ENCODE measurements at regions not wholly inside any gene's neighbourhood (a gene's known extent, or its start where the extent isn't known, plus 50 kb on each side); places are given as distances from the start of the nearest gene placed in this dataset.
"Not testable (repeated sequence)": the region's sequence is repeated elsewhere in the genome, so short reads cannot be mapped to it uniquely, and the experiment has no call there.

DNA sequence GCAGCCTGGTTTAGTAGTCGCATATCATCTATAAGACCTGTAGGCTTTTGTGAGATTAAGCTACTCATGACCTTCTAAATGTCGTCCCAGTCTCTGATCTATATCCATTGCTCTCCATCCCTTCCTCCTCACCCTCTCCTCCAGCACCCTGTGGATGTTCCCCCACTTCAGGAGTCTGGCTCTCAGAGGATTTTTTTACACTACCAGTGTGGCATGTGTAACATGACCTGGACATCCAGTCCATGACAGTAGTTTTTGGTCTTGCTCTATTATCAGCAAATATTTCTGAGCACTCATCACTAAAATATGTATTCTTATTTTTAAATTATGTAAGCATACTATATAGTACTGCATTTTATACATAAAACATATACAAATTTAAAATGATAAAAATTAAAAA lies 142.1 kb downstream of the DYRK2 start:
- H3K9ac ChIP-seq (ENCODE audit: insufficient read depth in 1 of 2, low read length in 2 of 2): no peak overlapping the region
- WGBS, 2 donors: 87 to 94% methylated on average over 2 of the region's 2 CpGs
- H3K27me3 ChIP-seq (ENCODE audit: control insufficient read depth in 3 of 3, insufficient read depth in 3 of 3, low read length in 2 of 3): no peaks in the 10 kb centered on the region
- DNase-seq: no peak
- peaks cover 0 to 4% (median 0%) of the 10 kb centered on the region in 4 donors for H3K9me3 ChIP-seq (ENCODE audit: control insufficient read depth in 4 of 4, insufficient read depth in 3 of 4, low read length in 3 of 4)
- no peak overlapping the region for H3K27ac ChIP-seq (ENCODE audit: low read depth in 1 of 2, low read length in 1 of 2)
- H3K4me3 ChIP-seq: no peak overlapping the region
- peaks cover 0 to 10% (median 2%) of the 10 kb centered on the region in 5 donors for H3K4me1 ChIP-seq (ENCODE audit: control insufficient read depth in 5 of 5, insufficient read depth in 5 of 5, low read length in 5 of 5)
- no peak for TF ChIP-seq CTCF (IDR thresholded peaks at IDR 0.05; ENCODE audit: control extremely low read depth, extremely low read depth)
- H3K36me3 ChIP-seq (ENCODE audit: control insufficient read depth in 4 of 4, insufficient read depth in 4 of 4, low read length in 4 of 4): no peaks in the 10 kb centered on the region
- no peak for ATAC-seq (ENCODE audit: insufficient read depth, low FRiP score)

DNA sequence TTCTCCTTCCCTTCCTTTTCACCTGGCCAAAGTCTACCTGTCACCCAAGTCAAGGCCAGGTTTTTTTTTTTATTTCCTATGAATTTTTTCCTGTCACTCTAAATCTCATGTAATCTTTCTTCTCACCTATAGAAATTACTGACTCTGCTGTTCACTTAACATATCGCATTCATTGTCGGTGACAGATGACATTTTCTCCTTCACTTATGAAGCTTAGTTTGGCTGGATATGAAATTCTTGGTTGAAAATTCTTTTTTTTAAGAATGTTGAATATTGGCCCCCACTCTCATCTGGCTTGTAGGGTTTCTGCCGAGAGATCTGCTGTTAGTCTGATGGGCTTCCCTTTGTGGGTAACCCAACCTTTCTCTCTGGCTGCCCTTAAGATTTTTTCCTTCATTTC lies 142.8 kb downstream of the DYRK2 start:
- H3K4me3 ChIP-seq; H3K4me1 ChIP-seq (ENCODE audit: control insufficient read depth in 5 of 5, insufficient read depth in 5 of 5, low read length in 5 of 5); H3K36me3 ChIP-seq (ENCODE audit: control insufficient read depth in 4 of 4, insufficient read depth in 4 of 4, low read length in 4 of 4); H3K27me3 ChIP-seq (ENCODE audit: control insufficient read depth in 3 of 3, insufficient read depth in 3 of 3, low read length in 2 of 3); ATAC-seq (ENCODE audit: insufficient read depth, low FRiP score); H3K9ac ChIP-seq (ENCODE audit: insufficient read depth in 1 of 2, low read length in 2 of 2); DNase-seq; H3K9me3 ChIP-seq (ENCODE audit: control insufficient read depth in 4 of 4, insufficient read depth in 3 of 4, low read length in 3 of 4); H3K27ac ChIP-seq (ENCODE audit: low read depth in 1 of 2, low read length in 1 of 2): not testable (repeated sequence)
- 98 to 99% methylated on average over 3 of the region's 3 CpGs for WGBS, 2 donors

- ATAC-seq (ENCODE audit: insufficient read depth, low FRiP score): no peak
- Histone ChIP-seq H3K9me3 (ENCODE audit: control insufficient read depth in 4 of 4, insufficient read depth in 3 of 4, low read length in 3 of 4) (peaks cover 0 to 4% (median 0%) of the 10 kb centered on the region in 4 donors), H3K4me1 (ENCODE audit: control insufficient read depth in 5 of 5, insufficient read depth in 5 of 5, low read length in 5 of 5) (peaks cover 0 to 16% (median 2%) of the 10 kb centered on the region in 5 donors), H3K4me3 (no peak overlapping the region), H3K36me3 (ENCODE audit: control insufficient read depth in 4 of 4, insufficient read depth in 4 of 4, low read length in 4 of 4) (no peaks in the 10 kb centered on the region), H3K9ac (ENCODE audit: insufficient read depth in 1 of 2, low read length in 2 of 2) (no peak overlapping the region), H3K27ac (ENCODE audit: low read depth in 1 of 2, low read length in 1 of 2) (no peak overlapping the region), H3K27me3 (ENCODE audit: control insufficient read depth in 3 of 3, insufficient read depth in 3 of 3, low read length in 2 of 3) (no peaks in the 10 kb centered on the region)
- no peak for TF ChIP-seq CTCF (IDR thresholded peaks at IDR 0.05; ENCODE audit: control extremely low read depth, extremely low read depth)
- 86 to 92% methylated on average over 12 of the region's 12 CpGs for WGBS, 2 donors
- DNase-seq: no peak
Observed at GRCh38 chr12:67792185-67792584, 143.6 kb downstream of the DYRK2 start.

DNA sequence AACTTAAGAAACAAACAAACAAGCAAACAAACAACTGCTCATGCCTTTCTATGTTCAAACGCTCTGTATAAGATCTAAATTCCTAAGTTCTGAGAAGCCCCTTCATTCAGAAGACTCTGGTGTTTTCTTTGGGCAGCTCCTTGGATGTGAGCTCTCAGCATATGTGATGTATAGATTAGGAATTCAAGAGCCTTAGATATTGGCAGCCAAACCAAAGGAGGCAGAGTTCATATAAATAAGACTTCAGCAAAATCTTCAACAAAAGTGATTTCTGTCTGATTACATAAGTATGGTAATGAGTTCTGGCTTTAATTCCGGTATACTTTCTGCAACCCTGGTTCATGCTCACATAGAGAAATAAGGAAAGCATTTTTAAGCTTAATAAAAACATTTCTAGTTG lies 145.6 kb downstream of the DYRK2 start:
- Histone ChIP-seq H3K4me1 (ENCODE audit: control insufficient read depth in 5 of 5, insufficient read depth in 5 of 5, low read length in 5 of 5) (peaks cover 2 to 23% (median 6%) of the 10 kb centered on the region in 5 donors), H3K27me3 (ENCODE audit: control insufficient read depth in 3 of 3, insufficient read depth in 3 of 3, low read length in 2 of 3) (no peaks in the 10 kb centered on the region), H3K9me3 (ENCODE audit: control insufficient read depth in 4 of 4, insufficient read depth in 3 of 4, low read length in 3 of 4) (peaks cover 0 to 4% (median 0%) of the 10 kb centered on the region in 4 donors), H3K4me3 (no peak overlapping the region), H3K9ac (ENCODE audit: insufficient read depth in 1 of 2, low read length in 2 of 2) (peak overlapping the region in 1 of 2 donors; percentile 34), H3K36me3 (ENCODE audit: control insufficient read depth in 4 of 4, insufficient read depth in 4 of 4, low read length in 4 of 4) (no peaks in the 10 kb centered on the region), H3K27ac (ENCODE audit: low read depth in 1 of 2, low read length in 1 of 2) (no peak overlapping the region)
- ATAC-seq (ENCODE audit: insufficient read depth, low FRiP score) (no peak), DNase-seq (peak in 2 of 3 donors; percentile 76 to 84)
- WGBS, 2 donors: 79 to 80% methylated on average over 2 of the region's 2 CpGs
- TF ChIP-seq CTCF (IDR thresholded peaks at IDR 0.05; ENCODE audit: control extremely low read depth, extremely low read depth): no peak
